OCI-LY1 (cell line): ENCODE measurements at regions not wholly inside any gene's neighbourhood (a gene's known extent, or its start where the extent isn't known, plus 50 kb on each side); places are given as distances from the start of the nearest gene placed in this dataset.

Source experiments
- EZH2 ChIP-seq: fragments of 200-600 bp; sonication (generic), shearing (Covaris generic); IDR thresholded peaks from 2 replicates; pipeline ENCODE4 v1.8.0; 2017; ENCODE audit warnings: borderline replicate concordance, mixed run types, mild to moderate bottlenecking, antibody characterized with exemption, low read length, moderate library complexity, mixed read lengths
- TF ChIP-seq, protein P1 (sequence below): fragments of 200-600 bp; sonication (generic), shearing (Covaris generic); IDR thresholded peaks from 2 replicates; pipeline ENCODE4 v1.5.1; 2017; ENCODE audit warnings: mild to moderate bottlenecking, antibody characterized with exemption, low read length, moderate library complexity, mixed read lengths

DNA sequence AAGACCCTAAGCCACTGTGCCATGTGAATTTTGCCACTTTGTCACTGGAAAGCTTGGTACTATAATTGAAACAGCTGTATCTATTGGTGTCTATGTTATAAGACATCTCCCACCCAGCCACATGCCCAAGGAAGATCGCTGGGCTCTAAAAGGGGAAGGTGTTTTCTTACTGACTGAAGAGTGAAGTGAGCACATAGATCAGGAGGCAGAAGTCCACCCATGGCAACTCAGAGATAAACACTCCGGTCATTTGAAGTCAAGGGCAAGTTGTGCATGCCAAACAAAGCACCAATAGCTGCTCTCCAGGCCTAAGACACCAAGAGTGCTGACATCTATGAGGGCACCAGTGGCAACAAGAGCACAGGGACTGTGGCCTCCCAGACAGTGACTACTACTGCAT lies 153.8 kb downstream of the KCTD12 start:
- TF ChIP-seq, protein P1, sequence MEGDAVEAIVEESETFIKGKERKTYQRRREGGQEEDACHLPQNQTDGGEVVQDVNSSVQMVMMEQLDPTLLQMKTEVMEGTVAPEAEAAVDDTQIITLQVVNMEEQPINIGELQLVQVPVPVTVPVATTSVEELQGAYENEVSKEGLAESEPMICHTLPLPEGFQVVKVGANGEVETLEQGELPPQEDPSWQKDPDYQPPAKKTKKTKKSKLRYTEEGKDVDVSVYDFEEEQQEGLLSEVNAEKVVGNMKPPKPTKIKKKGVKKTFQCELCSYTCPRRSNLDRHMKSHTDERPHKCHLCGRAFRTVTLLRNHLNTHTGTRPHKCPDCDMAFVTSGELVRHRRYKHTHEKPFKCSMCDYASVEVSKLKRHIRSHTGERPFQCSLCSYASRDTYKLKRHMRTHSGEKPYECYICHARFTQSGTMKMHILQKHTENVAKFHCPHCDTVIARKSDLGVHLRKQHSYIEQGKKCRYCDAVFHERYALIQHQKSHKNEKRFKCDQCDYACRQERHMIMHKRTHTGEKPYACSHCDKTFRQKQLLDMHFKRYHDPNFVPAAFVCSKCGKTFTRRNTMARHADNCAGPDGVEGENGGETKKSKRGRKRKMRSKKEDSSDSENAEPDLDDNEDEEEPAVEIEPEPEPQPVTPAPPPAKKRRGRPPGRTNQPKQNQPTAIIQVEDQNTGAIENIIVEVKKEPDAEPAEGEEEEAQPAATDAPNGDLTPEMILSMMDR = no peak
- TF ChIP-seq EZH2 = no peak
